IMR-90 (cell line): ENCODE measurements at regions not wholly inside any gene's neighbourhood (a gene's known extent, or its start where the extent isn't known, plus 50 kb on each side); places are given as distances from the start of the nearest gene placed in this dataset.

ENCODE experiments used
- ATAC-seq: fragments of 200-7000 bp; cut with Tn5 transposase; 2 replicates; pipeline ENCODE4 v1.9.1; 2020; ENCODE audit warnings: low read depth, mild to moderate bottlenecking, moderate library complexity
- BruUV-seq: library from RNA; stranded (reverse); fragments of 400-500 nt; replicated peaks from 2 replicates; lab custom pipeline; 2021; lab: Mats Ljungman, UMichigan
- CTCF ChIA-PET: fragments of 300-600 bp; formaldehyde crosslinking; extraction: SDS; loops from one replicate; lab custom pipeline; 2021; ENCODE audit warnings: antibody characterized with exemption; lab: Yijun Ruan, JAX
- POLR2A ChIA-PET: fragments of 300-600 bp; sonication (Branson Sonifier 250); formaldehyde crosslinking; loops from one replicate; lab custom pipeline; 2022; ENCODE audit warnings: antibody characterized with exemption; ENCODE audit not compliant: unreplicated experiment; lab: Charles Lee
- DNase-seq: peaks from one replicate; pipeline ENCODE4 v3.0.0; 2013
- H2AFZ ChIP-seq: replicated peaks from 2 replicates; pipeline ENCODE3; 2013; ENCODE audit warnings: low read length, mild to moderate bottlenecking; ENCODE audit not compliant: poor library complexity
- H2AK5ac ChIP-seq: 2 replicates; pipeline ENCODE4 v1.6.1; 2013; ENCODE audit warnings: low read depth, low read length, inconsistent platforms
- H2AK9ac ChIP-seq: replicated peaks from 2 replicates; pipeline ENCODE3; 2013; ENCODE audit warnings: mild to moderate bottlenecking, low read depth, low read length, moderate library complexity; ENCODE audit not compliant: poor library complexity
- H2BK120ac ChIP-seq: 2 replicates; pipeline ENCODE4 v1.6.1; 2013; ENCODE audit warnings: low read depth, low read length, inconsistent platforms
- H2BK15ac ChIP-seq: 3 replicates; pipeline ENCODE4 v1.6.1; 2013; ENCODE audit warnings: low read depth, low read length, inconsistent platforms
- H2BK20ac ChIP-seq: 2 replicates; pipeline ENCODE4 v1.6.1; 2013; ENCODE audit warnings: low read depth, mild to moderate bottlenecking, inconsistent platforms, low read length, moderate library complexity
- H2BK5ac ChIP-seq: 2 replicates; pipeline ENCODE4 v1.6.1; 2013; ENCODE audit warnings: mild to moderate bottlenecking, low read depth, low read length, inconsistent platforms; ENCODE audit not compliant: poor library complexity, severe bottlenecking
- H3K14ac ChIP-seq: replicated peaks from 2 replicates; pipeline ENCODE4 v1.6.1; 2013; ENCODE audit warnings: low read depth, low read length, inconsistent platforms
- H3K18ac ChIP-seq: 2 replicates; pipeline ENCODE4 v1.6.1; 2013; ENCODE audit warnings: low read depth, low read length, control low read depth
- H3K23ac ChIP-seq: 2 replicates; pipeline ENCODE4 v1.6.1; 2013; ENCODE audit warnings: low read depth, low read length, inconsistent platforms
- H3K27ac ChIP-seq: 2 replicates; pipeline ENCODE4 v1.5.1; 2013; ENCODE audit warnings: mild to moderate bottlenecking, control low read depth, low read length; ENCODE audit not compliant: insufficient read depth
- H3K27me3 ChIP-seq: 2 replicates; pipeline ENCODE4 v1.6.1; 2013; ENCODE audit warnings: low read length; ENCODE audit not compliant: control insufficient read depth, insufficient read depth
- H3K36me3 ChIP-seq: 2 replicates; pipeline ENCODE4 v1.6.1; 2013; ENCODE audit warnings: low read length, mixed read lengths; ENCODE audit not compliant: control insufficient read depth, insufficient read depth
- H3K4ac ChIP-seq: 2 replicates; pipeline ENCODE4 v1.6.1; 2013; ENCODE audit warnings: low read depth, low read length, inconsistent platforms
- H3K4me1 ChIP-seq: 2 replicates; pipeline ENCODE4 v1.6.1; 2013; ENCODE audit warnings: low read length, mixed read lengths; ENCODE audit not compliant: control insufficient read depth, insufficient read depth
- H3K4me2 ChIP-seq: 2 replicates; pipeline ENCODE4 v1.6.1; 2013; ENCODE audit warnings: low read depth, mild to moderate bottlenecking, control low read depth, low read length, moderate library complexity
- H3K4me3 ChIP-seq: 2 replicates; pipeline ENCODE4 v1.5.1; 2013; ENCODE audit warnings: low read depth, mild to moderate bottlenecking, control low read depth, low read length, moderate library complexity; ENCODE audit not compliant: insufficient read depth
- H3K56ac ChIP-seq: 2 replicates; pipeline ENCODE4 v1.6.1; 2013; ENCODE audit warnings: low read length, inconsistent platforms; ENCODE audit not compliant: insufficient read depth; ENCODE audit errors: extremely low read depth
- H3K79me1 ChIP-seq, 2 experiments: 2 replicates each; pipeline ENCODE4 v1.6.1; 2013; ENCODE audit warnings: low read length in 2 of 2, inconsistent platforms in 1 of 2, low read depth in 1 of 2
- H3K9ac ChIP-seq: 2 replicates; pipeline ENCODE4 v1.6.1; 2013; ENCODE audit warnings: low read depth, low read length, control low read depth
- H3K9me1 ChIP-seq: 2 replicates; pipeline ENCODE4 v1.6.1; 2013; ENCODE audit warnings: low read length, inconsistent platforms; ENCODE audit not compliant: insufficient read depth
- H3K9me3 ChIP-seq: 2 replicates; pipeline ENCODE4 v1.6.1; 2013; ENCODE audit warnings: low read length; ENCODE audit not compliant: control insufficient read depth, insufficient read depth
- H4K20me1 ChIP-seq: 2 replicates; pipeline ENCODE4 v1.6.1; 2013; ENCODE audit warnings: low read length, inconsistent platforms; ENCODE audit not compliant: insufficient read depth
- H4K5ac ChIP-seq: 2 replicates; pipeline ENCODE4 v1.6.1; 2013; ENCODE audit warnings: mild to moderate bottlenecking, low read depth, low read length, control low read depth
- H4K8ac ChIP-seq, 2 experiments: 2 replicates each; pipeline ENCODE4 v1.6.1; 2013; ENCODE audit warnings: low read depth in 2 of 2, low read length in 2 of 2, control low read depth in 1 of 2, inconsistent platforms in 1 of 2
- H4K91ac ChIP-seq: 2 replicates; pipeline ENCODE4 v1.6.1; 2013; ENCODE audit warnings: low read depth, low read length, inconsistent platforms; ENCODE audit not compliant: insufficient read depth
- BHLHE40 ChIP-seq: fragments of 150-350 bp; IDR thresholded peaks from 2 replicates; pipeline ENCODE4 v1.6.1; 2016; ENCODE audit warnings: mild to moderate bottlenecking, low read depth, low read length
- CEBPB ChIP-seq: IDR thresholded peaks from 2 replicates; pipeline ENCODE4 v1.6.1; 2012; ENCODE audit warnings: low read depth, low read length, improper control_type of control experiment
- CHD1 ChIP-seq: IDR thresholded peaks from 2 replicates; pipeline ENCODE4 v1.6.1; 2012; ENCODE audit warnings: low read depth, low read length, improper control_type of control experiment
- CTCF ChIP-seq: conservative IDR thresholded peaks from 2 replicates; pipeline ENCODE4 v1.5.1; 2012; ENCODE audit warnings: mild to moderate bottlenecking, low read depth, low read length, improper control_type of control experiment
- ELK1 ChIP-seq: fragments of 150-350 bp; IDR thresholded peaks from 2 replicates; pipeline ENCODE4 v1.6.1; 2016; ENCODE audit warnings: low read depth, mild to moderate bottlenecking, low read length, moderate library complexity, borderline replicate concordance
- FOS ChIP-seq: fragments of 150-350 bp; IDR thresholded peaks from 2 replicates; pipeline ENCODE4 v1.6.1; 2016; ENCODE audit warnings: low read depth, low read length
- MAFK ChIP-seq: IDR thresholded peaks from 2 replicates; pipeline ENCODE4 v1.6.1; 2012; ENCODE audit warnings: low read depth, low read length, improper control_type of control experiment
- MAZ ChIP-seq: IDR thresholded peaks from 2 replicates; pipeline ENCODE4 v1.6.1; 2012; ENCODE audit warnings: low read depth, mild to moderate bottlenecking, low read length, improper control_type of control experiment, moderate library complexity, borderline replicate concordance
- MXI1 ChIP-seq: IDR thresholded peaks from 2 replicates; pipeline ENCODE4 v1.6.1; 2012; ENCODE audit warnings: low read depth, mild to moderate bottlenecking, low read length, moderate library complexity, borderline replicate concordance
- NFE2L2 ChIP-seq: fragments of 150-350 bp; IDR thresholded peaks from 2 replicates; pipeline ENCODE4 v1.6.1; 2016; ENCODE audit warnings: low read depth, mild to moderate bottlenecking, low read length
- POLR2A ChIP-seq: IDR thresholded peaks from 2 replicates; pipeline ENCODE4 v1.6.1; 2012; ENCODE audit warnings: mild to moderate bottlenecking, low read depth, low read length
- RAD21 ChIP-seq: IDR thresholded peaks from 2 replicates; pipeline ENCODE4 v1.6.1; 2012; ENCODE audit warnings: low read length, improper control_type of control experiment
- USF2 ChIP-seq: fragments of 150-350 bp; IDR thresholded peaks from 2 replicates; pipeline ENCODE4 v1.6.1; 2017; ENCODE audit warnings: mild to moderate bottlenecking, antibody characterized with exemption, low read length, low read depth
- WGBS, 2 experiments: methylation state at CpG; one replicate each; pipeline versions ENCODE4 v1.1.5 to v1.1.7; 2013; ENCODE audit warnings: missing lambda C conversion rate in 2 of 2; ENCODE audit not compliant: insufficient read length in 1 of 2; ENCODE audit errors: extremely low coverage in 2 of 2; 5-methylcytosine and 5-hydroxymethylcytosine counted together
- dilution Hi-C: fragments of 300-500 bp; cut with HindIII; formaldehyde crosslinking; loops from one replicate; pipeline ENCODE4 v1.14.3; 2018; ENCODE audit warnings: low sequenced_read_pairs; ENCODE audit not compliant: unreplicated experiment
- in situ Hi-C: fragments of 300-500 bp; cut with MboI; formaldehyde crosslinking; loops from 3 replicates; pipeline ENCODE4 v1.14.3; 2019; ENCODE audit warnings: low sequenced_read_pairs, inconsistent platforms, mixed read lengths
- intact Hi-C: fragments of 100-400 bp; cut with micrococcal nuclease; formaldehyde crosslinking; loops from 2 replicates; pipeline ENCODE4 v1.10.0; 2022

- TF ChIP-seq CTCF (no peak), CEBPB (no peak), MXI1 (no peak), CHD1 (no peak), RAD21 (no peak), MAZ (no peak), MAFK (no peak), FOS (no peak), USF2 (no peak), ELK1 (no peak), POLR2A (no peak), NFE2L2 (no peak), BHLHE40 (no peak)
- H3K79me1 ChIP-seq, result no peaks in the 10 kb centered on the region
- no peak overlapping the region for H2BK5ac ChIP-seq
- H3K4ac ChIP-seq, result no peak overlapping the region
- WGBS, 2 experiments, result no CpG with 5 or more reads among the region's 4 CpGs
- H3K4me1 ChIP-seq, result no peaks in the 10 kb centered on the region
- no peaks in the 10 kb centered on the region for H3K36me3 ChIP-seq
- ChIA-PET POLR2A (no interaction called here), CTCF (no interaction called here)
- no peak overlapping the region for H4K8ac ChIP-seq
- no peak overlapping the region for H3K4me3 ChIP-seq
- H2AFZ ChIP-seq, result no peak overlapping the region
- H3K27me3 ChIP-seq, result no peaks in the 10 kb centered on the region
- no peak for ATAC-seq
- no peak overlapping the region for H2BK120ac ChIP-seq
- H2BK20ac ChIP-seq, result no peak overlapping the region
- DNase-seq, result no peak
- H3K9me3 ChIP-seq, result peaks cover 15% of the 10 kb centered on the region
- H3K56ac ChIP-seq, result no peak overlapping the region
- H3K9me1 ChIP-seq, result no peaks in the 10 kb centered on the region
- intact Hi-C loops (no loop called here), dilution Hi-C loops (no loop called here), in situ Hi-C loops (no loop called here)
- no peak overlapping the region for H2BK15ac ChIP-seq
- H4K5ac ChIP-seq, result no peak overlapping the region
- H3K27ac ChIP-seq, result no peak overlapping the region
- H2AK9ac ChIP-seq, result no peak overlapping the region
- H3K23ac ChIP-seq, result no peak overlapping the region
- H2AK5ac ChIP-seq, result no peak overlapping the region
- H3K4me2 ChIP-seq, result no peak overlapping the region
- BruUV-seq, result no TSS peak
- no peaks in the 10 kb centered on the region for H4K20me1 ChIP-seq
- H3K18ac ChIP-seq, result no peak overlapping the region
- H4K91ac ChIP-seq, result no peak overlapping the region
- H3K14ac ChIP-seq, result no peak overlapping the region
- H3K9ac ChIP-seq, result no peak overlapping the region
These were observed 320.9 kb downstream of the ASMT start for GRCh38 chrX:1935805-1936204.
